ENCODE measurements at regions not wholly inside any gene's neighbourhood (a gene's known extent, or its start where the extent isn't known, plus 50 kb on each side); places are given as distances from the start of the nearest gene placed in this dataset.

DNA sequence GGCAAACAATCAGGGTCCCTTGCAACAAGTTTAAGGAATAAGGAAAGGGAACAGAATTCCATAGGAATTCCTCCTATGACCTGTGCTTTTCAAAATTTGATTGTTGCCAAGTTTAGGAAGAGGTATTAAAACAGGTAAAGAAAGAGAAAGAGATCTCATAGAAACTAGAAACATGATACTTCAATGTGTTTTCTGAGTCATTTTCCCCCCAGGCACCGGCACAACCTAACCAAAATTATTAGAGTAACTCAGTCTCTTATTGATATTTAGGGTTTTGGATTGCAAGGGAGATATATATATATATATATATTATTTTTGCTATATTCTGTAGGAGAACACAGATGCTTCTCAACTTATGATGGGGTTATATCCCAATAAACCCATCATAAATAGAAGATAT is 278.0 kb upstream of the DKK2 start:
- TF ChIP-seq, protein P1, sequence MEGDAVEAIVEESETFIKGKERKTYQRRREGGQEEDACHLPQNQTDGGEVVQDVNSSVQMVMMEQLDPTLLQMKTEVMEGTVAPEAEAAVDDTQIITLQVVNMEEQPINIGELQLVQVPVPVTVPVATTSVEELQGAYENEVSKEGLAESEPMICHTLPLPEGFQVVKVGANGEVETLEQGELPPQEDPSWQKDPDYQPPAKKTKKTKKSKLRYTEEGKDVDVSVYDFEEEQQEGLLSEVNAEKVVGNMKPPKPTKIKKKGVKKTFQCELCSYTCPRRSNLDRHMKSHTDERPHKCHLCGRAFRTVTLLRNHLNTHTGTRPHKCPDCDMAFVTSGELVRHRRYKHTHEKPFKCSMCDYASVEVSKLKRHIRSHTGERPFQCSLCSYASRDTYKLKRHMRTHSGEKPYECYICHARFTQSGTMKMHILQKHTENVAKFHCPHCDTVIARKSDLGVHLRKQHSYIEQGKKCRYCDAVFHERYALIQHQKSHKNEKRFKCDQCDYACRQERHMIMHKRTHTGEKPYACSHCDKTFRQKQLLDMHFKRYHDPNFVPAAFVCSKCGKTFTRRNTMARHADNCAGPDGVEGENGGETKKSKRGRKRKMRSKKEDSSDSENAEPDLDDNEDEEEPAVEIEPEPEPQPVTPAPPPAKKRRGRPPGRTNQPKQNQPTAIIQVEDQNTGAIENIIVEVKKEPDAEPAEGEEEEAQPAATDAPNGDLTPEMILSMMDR (IDR thresholded peaks at IDR 0.05) = no peak
- no peak for TF ChIP-seq ZFX (IDR thresholded peaks at IDR 0.05; ENCODE audit: borderline replicate concordance)

All from 22Rv1 (cell line).